Kidney epithelial cell (primary cell): ENCODE measurements at regions not wholly inside any gene's neighbourhood (a gene's known extent, or its start where the extent isn't known, plus 50 kb on each side); places are given as distances from the start of the nearest gene placed in this dataset.

Experiments used
- DNase-seq: peaks from one replicate; pipeline ENCODE4 v3.0.0-alpha.2; 2010; ENCODE audit warnings: low read depth
- H3K27me3 ChIP-seq: 2 replicates; pipeline ENCODE4 v1.6.0; 2011; ENCODE audit warnings: low read length; ENCODE audit not compliant: control insufficient read depth, insufficient read depth
- H3K36me3 ChIP-seq: 2 replicates; pipeline ENCODE4 v1.5.1; 2011; ENCODE audit warnings: low read length; ENCODE audit not compliant: control insufficient read depth, insufficient read depth
- H3K4me3 ChIP-seq: 2 replicates; pipeline ENCODE4 v1.5.1; 2011; ENCODE audit warnings: low read depth, mild to moderate bottlenecking, control low read depth, low read length
- TF ChIP-seq, protein P1 (sequence below): IDR thresholded peaks from 2 replicates; pipeline ENCODE4 v1.5.1; 2011; ENCODE audit warnings: mild to moderate bottlenecking, moderate library complexity, low read length, control low read depth, inconsistent platforms; ENCODE audit not compliant: insufficient read depth, poor library complexity, severe bottlenecking

DNA sequence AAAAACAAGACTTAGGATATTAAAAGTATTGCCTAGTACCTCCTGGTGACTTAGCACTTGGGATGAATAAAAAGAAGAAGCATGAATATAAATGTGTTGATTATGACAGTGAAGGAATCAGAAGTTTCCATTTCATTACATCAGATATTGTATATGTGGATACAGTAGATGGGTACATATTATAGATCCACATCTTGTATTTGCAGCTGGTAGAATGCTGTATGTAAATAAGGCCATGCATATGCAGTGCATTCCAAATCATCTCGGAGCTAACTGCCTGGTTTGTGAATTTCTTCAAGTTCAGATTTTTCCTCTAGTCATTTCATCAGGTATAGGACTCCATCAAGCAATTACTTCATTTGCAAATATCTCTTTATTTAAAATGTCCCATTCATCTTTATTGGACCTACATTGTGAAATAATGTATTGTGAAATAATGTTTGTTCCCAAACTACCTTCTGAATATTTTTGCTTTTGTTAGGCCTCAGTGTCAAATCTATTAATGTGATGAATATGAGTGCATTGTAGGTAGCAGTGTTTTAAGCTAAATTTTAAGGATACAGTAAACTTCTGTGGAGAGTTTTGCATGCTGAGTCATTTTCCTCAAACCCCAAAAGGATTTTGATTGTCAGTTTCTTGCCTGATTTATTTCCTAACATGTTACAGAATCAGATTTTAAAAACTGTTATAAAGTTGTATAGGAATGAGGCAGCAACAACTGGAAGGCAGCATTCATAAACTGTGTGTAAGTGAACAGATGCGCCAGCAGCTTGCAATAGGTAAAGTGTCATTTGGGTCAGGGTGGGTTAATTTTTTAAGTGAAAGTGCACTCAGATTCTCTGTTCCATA is 370.8 kb upstream of the RIOK2 start:
- TF ChIP-seq, protein P1, sequence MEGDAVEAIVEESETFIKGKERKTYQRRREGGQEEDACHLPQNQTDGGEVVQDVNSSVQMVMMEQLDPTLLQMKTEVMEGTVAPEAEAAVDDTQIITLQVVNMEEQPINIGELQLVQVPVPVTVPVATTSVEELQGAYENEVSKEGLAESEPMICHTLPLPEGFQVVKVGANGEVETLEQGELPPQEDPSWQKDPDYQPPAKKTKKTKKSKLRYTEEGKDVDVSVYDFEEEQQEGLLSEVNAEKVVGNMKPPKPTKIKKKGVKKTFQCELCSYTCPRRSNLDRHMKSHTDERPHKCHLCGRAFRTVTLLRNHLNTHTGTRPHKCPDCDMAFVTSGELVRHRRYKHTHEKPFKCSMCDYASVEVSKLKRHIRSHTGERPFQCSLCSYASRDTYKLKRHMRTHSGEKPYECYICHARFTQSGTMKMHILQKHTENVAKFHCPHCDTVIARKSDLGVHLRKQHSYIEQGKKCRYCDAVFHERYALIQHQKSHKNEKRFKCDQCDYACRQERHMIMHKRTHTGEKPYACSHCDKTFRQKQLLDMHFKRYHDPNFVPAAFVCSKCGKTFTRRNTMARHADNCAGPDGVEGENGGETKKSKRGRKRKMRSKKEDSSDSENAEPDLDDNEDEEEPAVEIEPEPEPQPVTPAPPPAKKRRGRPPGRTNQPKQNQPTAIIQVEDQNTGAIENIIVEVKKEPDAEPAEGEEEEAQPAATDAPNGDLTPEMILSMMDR: no peak

DNA sequence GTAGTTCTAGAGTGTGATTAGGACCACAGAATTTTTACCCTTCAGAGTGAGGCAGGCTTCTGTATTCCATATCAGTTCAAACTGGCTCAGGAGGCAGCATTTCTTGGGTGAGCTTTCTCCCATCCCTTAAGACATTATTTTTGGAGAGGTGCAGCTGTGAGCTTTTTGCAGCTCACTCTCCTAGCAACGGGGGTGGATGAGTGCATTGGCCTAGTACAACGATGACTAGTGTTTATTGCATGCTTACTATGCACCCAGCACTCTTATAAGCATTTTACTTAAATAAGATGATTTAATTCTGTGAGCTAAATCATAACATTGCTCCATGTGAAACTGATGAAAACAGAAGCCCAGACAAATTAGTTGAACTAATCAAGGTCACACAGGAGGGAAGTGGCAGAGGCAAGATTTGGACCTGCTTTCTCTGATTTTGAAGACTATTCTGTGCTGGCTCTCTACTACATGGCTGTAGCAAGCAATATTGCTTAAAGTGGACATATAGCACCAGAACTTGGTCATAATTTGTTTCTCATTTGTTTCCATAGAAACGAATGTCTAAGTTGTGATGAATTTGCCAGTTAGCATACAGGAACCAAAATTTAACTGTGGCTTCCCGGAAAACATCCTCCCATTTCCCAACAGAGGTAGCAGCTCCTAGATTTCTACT is 372.1 kb upstream of the RIOK2 start:
- no peaks in the 10 kb centered on the region for H3K27me3 ChIP-seq
- TF ChIP-seq, protein P1: no peak
- no peak overlapping the region for H3K4me3 ChIP-seq
- DNase-seq: no peak
- H3K36me3 ChIP-seq: no peaks in the 10 kb centered on the region

More for the DNA sequence above, 370.8 kb upstream of the RIOK2 start:
- Histone ChIP-seq H3K4me3 (no peak overlapping the region), H3K36me3 (no peaks in the 10 kb centered on the region), H3K27me3 (no peaks in the 10 kb centered on the region)
- no peak for DNase-seq

DNA sequence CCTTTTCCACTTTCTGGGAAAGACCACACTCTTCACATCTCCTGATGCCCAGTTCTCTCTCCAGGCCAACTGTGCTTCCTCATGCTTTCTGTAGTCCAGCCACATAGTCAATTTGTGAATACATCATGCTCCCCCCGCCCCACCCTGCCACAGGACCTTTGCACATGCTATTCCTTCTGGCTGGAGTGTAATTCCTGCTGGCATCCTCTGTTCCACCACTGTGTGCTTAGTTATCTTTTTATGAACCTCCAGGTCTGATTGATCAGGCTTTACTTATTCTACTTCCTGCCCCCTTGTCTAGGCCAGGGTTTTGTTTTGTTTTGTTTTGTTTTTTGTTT is 372.6 kb upstream of the RIOK2 start:
- H3K27me3 ChIP-seq: no peaks in the 10 kb centered on the region
- no peaks in the 10 kb centered on the region for H3K36me3 ChIP-seq
- H3K4me3 ChIP-seq: no peak overlapping the region
- DNase-seq: no peak
- TF ChIP-seq, protein P1: no peak

DNA sequence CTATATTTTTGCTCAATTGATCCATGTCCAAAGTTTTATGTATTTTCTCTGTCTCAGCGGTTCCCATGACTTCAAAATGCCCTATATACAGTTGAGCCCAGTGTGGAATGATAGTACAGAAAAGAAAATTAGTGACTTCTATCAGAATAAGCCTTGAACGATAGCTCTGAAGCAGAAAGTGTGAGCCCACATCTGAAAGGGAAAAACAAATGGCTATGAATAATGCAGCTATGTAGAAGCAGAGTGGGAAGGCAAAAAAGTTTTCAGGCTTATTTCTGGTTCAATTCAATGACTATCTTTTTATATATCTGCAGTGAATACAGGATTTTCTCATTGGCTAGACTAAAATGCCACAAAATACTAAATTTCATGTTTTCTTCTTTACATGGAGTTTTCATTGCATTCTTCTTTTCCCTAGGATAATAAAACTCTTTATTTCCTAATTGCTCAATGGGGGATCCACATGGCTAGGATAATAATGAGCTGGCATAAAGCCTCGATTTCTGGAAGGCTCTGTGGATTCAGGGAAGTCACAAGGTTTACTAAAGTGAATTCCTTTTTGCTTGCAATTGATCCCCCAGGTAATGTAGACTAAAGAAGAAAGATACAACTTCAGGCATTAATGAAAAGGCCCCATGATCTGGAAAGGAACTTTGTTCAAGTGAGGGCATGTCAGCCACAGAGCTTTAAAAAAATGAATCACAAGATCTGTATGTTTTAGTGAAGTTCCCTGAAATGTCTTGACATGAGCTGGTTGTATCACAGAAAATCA is 377.0 kb upstream of the RIOK2 start:
- Histone ChIP-seq H3K36me3 (no peaks in the 10 kb centered on the region), H3K4me3 (no peak overlapping the region), H3K27me3 (no peaks in the 10 kb centered on the region)
- no peak for DNase-seq
- TF ChIP-seq, protein P1: no peak

DNA sequence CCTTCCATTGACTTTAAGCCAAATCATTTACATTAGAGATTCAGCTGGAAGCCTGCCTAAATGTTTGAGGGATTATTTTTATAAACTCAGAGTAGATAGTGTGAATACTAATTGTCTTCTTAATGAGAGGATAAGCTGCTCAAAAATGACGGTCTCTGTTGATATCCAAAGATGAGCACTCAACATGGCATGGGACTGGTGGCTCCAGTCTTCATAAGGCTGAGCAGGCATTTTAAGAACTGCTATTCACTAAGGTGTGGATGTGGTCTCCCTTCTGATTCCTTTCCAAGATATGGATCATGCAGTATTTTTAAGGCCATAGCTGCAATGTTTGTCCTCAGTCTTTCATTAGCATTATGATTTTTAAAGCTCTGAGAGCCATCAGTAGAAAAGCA is 377.5 kb upstream of the RIOK2 start:
- TF ChIP-seq, protein P1: no peak

More for the DNA sequence above, 377.5 kb upstream of the RIOK2 start:
- H3K4me3 ChIP-seq: no peak overlapping the region
- no peaks in the 10 kb centered on the region for H3K36me3 ChIP-seq
- DNase-seq: no peak
- no peaks in the 10 kb centered on the region for H3K27me3 ChIP-seq
